ENCODE measurements at regions not wholly inside any gene's neighbourhood (a gene's known extent, or its start where the extent isn't known, plus 50 kb on each side); places are given as distances from the start of the nearest gene placed in this dataset.

- TF ChIP-seq EZH2phosphoT487 (IDR thresholded peaks at IDR 0.05; ENCODE audit: low read length) (no peak), EZH2 (optimal IDR thresholded peaks at IDR 0.05; ENCODE audit: low read depth, low read length) (no peak), CTCF (IDR thresholded peaks at IDR 0.05; ENCODE audit: low read length) (no peak)
- Histone ChIP-seq H3K9ac (ENCODE audit: low read length) (no peak overlapping the region), H3K4me3 (ENCODE audit: low read length) (no peak overlapping the region), H3K9me3 (replicated peaks; ENCODE audit: insufficient read depth, low read length) (no peaks in the 10 kb centered on the region), H4K20me1 (ENCODE audit: insufficient read depth, low read length) (no peaks in the 10 kb centered on the region), H3K79me2 (ENCODE audit: low read length) (no peaks in the 10 kb centered on the region), H3K27ac (ENCODE audit: low read length) (no peak overlapping the region), H3K4me2 (ENCODE audit: low read depth, low read length) (no peak overlapping the region), H2AFZ (ENCODE audit: low read length) (no peak overlapping the region), H3K4me1 (ENCODE audit: low read length) (no peaks in the 10 kb centered on the region), H3K27me3 (replicated peaks; ENCODE audit: insufficient read depth, low read length) (no peaks in the 10 kb centered on the region), H3K9me2 (replicated peaks; ENCODE audit: insufficient read depth, low read length) (no peaks in the 10 kb centered on the region), H3F3A (ENCODE audit: insufficient read depth, low read length) (no peaks in the 10 kb centered on the region), H3K36me3 (replicated peaks; ENCODE audit: insufficient read depth, low read length) (no peaks in the 10 kb centered on the region)
- DNase-seq: no peak
Measured at GRCh38 chr16:64130140-64130539, 991.7 kb downstream of the CDH11 start.

- Histone ChIP-seq H4K20me1 (ENCODE audit: insufficient read depth, low read length) (no peaks in the 10 kb centered on the region), H3K27me3 (replicated peaks; ENCODE audit: insufficient read depth, low read length) (no peaks in the 10 kb centered on the region), H3K9me2 (replicated peaks; ENCODE audit: insufficient read depth, low read length) (no peaks in the 10 kb centered on the region), H3K4me3 (ENCODE audit: low read length) (no peak overlapping the region), H3K4me2 (ENCODE audit: low read depth, low read length) (no peak overlapping the region), H3K79me2 (ENCODE audit: low read length) (no peaks in the 10 kb centered on the region), H3K36me3 (replicated peaks; ENCODE audit: insufficient read depth, low read length) (no peaks in the 10 kb centered on the region), H3K27ac (ENCODE audit: low read length) (no peak overlapping the region), H3K9me3 (replicated peaks; ENCODE audit: insufficient read depth, low read length) (no peaks in the 10 kb centered on the region), H3K9ac (ENCODE audit: low read length) (no peak overlapping the region), H3F3A (ENCODE audit: insufficient read depth, low read length) (no peaks in the 10 kb centered on the region), H3K4me1 (ENCODE audit: low read length) (no peaks in the 10 kb centered on the region), H2AFZ (ENCODE audit: low read length) (no peak overlapping the region)
- no peak for DNase-seq
- no peak for TF ChIP-seq CTCF (IDR thresholded peaks at IDR 0.05; ENCODE audit: low read length)
- TF ChIP-seq EZH2 (optimal IDR thresholded peaks at IDR 0.05; ENCODE audit: low read depth, low read length): no peak
- TF ChIP-seq EZH2phosphoT487 (IDR thresholded peaks at IDR 0.05; ENCODE audit: low read length): no peak
Measured at GRCh38 chr16:64122177-64122576, 999.7 kb downstream of the CDH11 start.

DNA sequence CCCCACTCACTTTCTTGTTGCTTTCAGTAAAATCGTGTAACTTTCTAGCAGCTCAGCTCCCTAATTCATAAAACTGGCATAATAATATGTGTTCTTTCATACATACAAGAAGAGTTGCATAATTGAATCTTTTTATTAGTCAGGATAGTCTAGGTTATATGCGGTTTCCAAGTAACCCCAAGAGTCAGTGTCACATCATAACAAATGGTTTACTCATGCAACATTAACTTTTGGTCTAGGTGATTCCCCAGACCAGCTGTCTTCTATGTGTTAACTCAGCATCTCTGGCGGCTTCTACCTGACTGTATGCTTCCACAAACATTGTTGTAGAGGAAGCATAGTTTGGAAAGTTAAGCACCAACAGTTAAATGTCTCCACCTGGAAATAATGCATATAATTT lies 1000.4 kb downstream of the CDH11 start:
- H3K4me3 ChIP-seq (ENCODE audit: low read length): no peak overlapping the region
- H3K27me3 ChIP-seq (replicated peaks; ENCODE audit: insufficient read depth, low read length): no peaks in the 10 kb centered on the region
- no peaks in the 10 kb centered on the region for H3K9me3 ChIP-seq (replicated peaks; ENCODE audit: insufficient read depth, low read length)
- TF ChIP-seq CTCF (IDR thresholded peaks at IDR 0.05; ENCODE audit: low read length) (no peak), EZH2 (optimal IDR thresholded peaks at IDR 0.05; ENCODE audit: low read depth, low read length) (no peak), EZH2phosphoT487 (IDR thresholded peaks at IDR 0.05; ENCODE audit: low read length) (no peak)
- no peak overlapping the region for H3K9ac ChIP-seq (ENCODE audit: low read length)
- no peaks in the 10 kb centered on the region for H3K9me2 ChIP-seq (replicated peaks; ENCODE audit: insufficient read depth, low read length)
- H3K36me3 ChIP-seq (replicated peaks; ENCODE audit: insufficient read depth, low read length): no peaks in the 10 kb centered on the region
- H3F3A ChIP-seq (ENCODE audit: insufficient read depth, low read length): no peaks in the 10 kb centered on the region
- H4K20me1 ChIP-seq (ENCODE audit: insufficient read depth, low read length): no peaks in the 10 kb centered on the region
- no peak overlapping the region for H3K4me2 ChIP-seq (ENCODE audit: low read depth, low read length)
- H3K79me2 ChIP-seq (ENCODE audit: low read length): no peaks in the 10 kb centered on the region
- DNase-seq: no peak
- H3K4me1 ChIP-seq (ENCODE audit: low read length): no peaks in the 10 kb centered on the region
- H2AFZ ChIP-seq (ENCODE audit: low read length): no peak overlapping the region
- H3K27ac ChIP-seq (ENCODE audit: low read length): no peak overlapping the region
